K562 (cell line): ENCODE measurements at regions not wholly inside any gene's neighbourhood (a gene's known extent, or its start where the extent isn't known, plus 50 kb on each side); places are given as distances from the start of the nearest gene placed in this dataset.

Source experiments
- CTCF ChIP-seq, 3 experiments: IDR thresholded peaks in 2 of 3; conservative IDR thresholded peaks in 1 of 3; 2 replicates each; pipeline ENCODE4 v1.5.1; 2011 to 2012; ENCODE audit warnings: low read length in 3 of 3, mild to moderate bottlenecking in 3 of 3, control low read depth in 2 of 3, improper control_type of control experiment in 1 of 3, inconsistent platforms in 1 of 3, low read depth in 1 of 3, mixed read lengths in 1 of 3, moderate library complexity in 1 of 3; ENCODE audit not compliant: insufficient read depth in 2 of 3
- FOXA3 ChIP-seq, 2 experiments: fragments of 450-650 bp in 1 of 2; sonication (generic) in 1 of 2; formaldehyde crosslinking; IDR thresholded peaks in 1 of 2; conservative IDR thresholded peaks in 1 of 2; 2 replicates each; pipeline versions ENCODE4 v1.4.0 to v1.8.0; 2020 to 2022; ENCODE audit warnings: mild to moderate bottlenecking in 2 of 2, missing genetic modification reagents in 1 of 2

GRCh38 chrX:98931216-98931615 lies 1478.9 kb downstream of the PCDH19 start:
- TF ChIP-seq FOXA3 (CRISPR knock-in tag; conservative IDR thresholded peaks at IDR 0.05 in 1 of 2, IDR thresholded peaks at IDR 0.05 in 1 of 2) = no peak
- TF ChIP-seq CTCF (IDR thresholded peaks at IDR 0.05 in 2 of 3, conservative IDR thresholded peaks at IDR 0.05 in 1 of 3; ENCODE audit: insufficient read depth in 2 of 3, low read depth in 1 of 3, low read length in 3 of 3) = no peak
